ENCODE measurements at regions not wholly inside any gene's neighbourhood (a gene's known extent, or its start where the extent isn't known, plus 50 kb on each side); places are given as distances from the start of the nearest gene placed in this dataset.

DNA sequence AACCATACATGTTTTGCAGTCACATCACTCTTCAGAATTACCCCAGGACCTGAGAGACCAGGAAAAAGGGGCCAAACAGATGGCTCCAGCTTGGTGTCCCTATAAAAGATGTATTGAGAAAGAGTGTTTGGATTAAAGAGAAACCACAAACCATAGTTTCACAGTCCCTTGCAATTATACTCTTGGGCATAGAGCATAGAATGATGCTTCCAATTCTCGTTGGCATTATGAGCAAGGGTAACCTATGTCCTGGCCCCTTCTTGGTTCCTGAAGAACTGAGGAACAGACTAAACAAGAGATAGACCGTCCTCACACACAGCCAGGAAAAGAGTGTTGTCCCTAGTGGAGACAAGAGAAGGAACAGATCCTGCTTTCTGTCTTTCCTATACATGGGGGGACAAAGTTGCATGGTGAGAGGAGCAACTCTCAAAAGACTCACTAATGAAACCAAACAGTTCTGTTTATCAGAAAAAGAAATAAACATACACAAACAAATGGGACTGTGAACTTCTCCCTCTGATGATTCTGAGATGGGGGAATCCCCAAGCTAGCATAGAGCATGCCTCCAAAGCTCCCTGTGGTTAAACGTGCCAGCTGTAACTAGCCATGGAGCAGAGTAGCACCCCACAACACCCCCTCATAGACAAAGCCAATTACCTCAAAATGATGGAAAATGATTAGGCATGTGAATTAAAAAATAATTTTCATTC, 908.6 kb downstream of the NTRK3 start (continued):
- TF ChIP-seq, protein P1, sequence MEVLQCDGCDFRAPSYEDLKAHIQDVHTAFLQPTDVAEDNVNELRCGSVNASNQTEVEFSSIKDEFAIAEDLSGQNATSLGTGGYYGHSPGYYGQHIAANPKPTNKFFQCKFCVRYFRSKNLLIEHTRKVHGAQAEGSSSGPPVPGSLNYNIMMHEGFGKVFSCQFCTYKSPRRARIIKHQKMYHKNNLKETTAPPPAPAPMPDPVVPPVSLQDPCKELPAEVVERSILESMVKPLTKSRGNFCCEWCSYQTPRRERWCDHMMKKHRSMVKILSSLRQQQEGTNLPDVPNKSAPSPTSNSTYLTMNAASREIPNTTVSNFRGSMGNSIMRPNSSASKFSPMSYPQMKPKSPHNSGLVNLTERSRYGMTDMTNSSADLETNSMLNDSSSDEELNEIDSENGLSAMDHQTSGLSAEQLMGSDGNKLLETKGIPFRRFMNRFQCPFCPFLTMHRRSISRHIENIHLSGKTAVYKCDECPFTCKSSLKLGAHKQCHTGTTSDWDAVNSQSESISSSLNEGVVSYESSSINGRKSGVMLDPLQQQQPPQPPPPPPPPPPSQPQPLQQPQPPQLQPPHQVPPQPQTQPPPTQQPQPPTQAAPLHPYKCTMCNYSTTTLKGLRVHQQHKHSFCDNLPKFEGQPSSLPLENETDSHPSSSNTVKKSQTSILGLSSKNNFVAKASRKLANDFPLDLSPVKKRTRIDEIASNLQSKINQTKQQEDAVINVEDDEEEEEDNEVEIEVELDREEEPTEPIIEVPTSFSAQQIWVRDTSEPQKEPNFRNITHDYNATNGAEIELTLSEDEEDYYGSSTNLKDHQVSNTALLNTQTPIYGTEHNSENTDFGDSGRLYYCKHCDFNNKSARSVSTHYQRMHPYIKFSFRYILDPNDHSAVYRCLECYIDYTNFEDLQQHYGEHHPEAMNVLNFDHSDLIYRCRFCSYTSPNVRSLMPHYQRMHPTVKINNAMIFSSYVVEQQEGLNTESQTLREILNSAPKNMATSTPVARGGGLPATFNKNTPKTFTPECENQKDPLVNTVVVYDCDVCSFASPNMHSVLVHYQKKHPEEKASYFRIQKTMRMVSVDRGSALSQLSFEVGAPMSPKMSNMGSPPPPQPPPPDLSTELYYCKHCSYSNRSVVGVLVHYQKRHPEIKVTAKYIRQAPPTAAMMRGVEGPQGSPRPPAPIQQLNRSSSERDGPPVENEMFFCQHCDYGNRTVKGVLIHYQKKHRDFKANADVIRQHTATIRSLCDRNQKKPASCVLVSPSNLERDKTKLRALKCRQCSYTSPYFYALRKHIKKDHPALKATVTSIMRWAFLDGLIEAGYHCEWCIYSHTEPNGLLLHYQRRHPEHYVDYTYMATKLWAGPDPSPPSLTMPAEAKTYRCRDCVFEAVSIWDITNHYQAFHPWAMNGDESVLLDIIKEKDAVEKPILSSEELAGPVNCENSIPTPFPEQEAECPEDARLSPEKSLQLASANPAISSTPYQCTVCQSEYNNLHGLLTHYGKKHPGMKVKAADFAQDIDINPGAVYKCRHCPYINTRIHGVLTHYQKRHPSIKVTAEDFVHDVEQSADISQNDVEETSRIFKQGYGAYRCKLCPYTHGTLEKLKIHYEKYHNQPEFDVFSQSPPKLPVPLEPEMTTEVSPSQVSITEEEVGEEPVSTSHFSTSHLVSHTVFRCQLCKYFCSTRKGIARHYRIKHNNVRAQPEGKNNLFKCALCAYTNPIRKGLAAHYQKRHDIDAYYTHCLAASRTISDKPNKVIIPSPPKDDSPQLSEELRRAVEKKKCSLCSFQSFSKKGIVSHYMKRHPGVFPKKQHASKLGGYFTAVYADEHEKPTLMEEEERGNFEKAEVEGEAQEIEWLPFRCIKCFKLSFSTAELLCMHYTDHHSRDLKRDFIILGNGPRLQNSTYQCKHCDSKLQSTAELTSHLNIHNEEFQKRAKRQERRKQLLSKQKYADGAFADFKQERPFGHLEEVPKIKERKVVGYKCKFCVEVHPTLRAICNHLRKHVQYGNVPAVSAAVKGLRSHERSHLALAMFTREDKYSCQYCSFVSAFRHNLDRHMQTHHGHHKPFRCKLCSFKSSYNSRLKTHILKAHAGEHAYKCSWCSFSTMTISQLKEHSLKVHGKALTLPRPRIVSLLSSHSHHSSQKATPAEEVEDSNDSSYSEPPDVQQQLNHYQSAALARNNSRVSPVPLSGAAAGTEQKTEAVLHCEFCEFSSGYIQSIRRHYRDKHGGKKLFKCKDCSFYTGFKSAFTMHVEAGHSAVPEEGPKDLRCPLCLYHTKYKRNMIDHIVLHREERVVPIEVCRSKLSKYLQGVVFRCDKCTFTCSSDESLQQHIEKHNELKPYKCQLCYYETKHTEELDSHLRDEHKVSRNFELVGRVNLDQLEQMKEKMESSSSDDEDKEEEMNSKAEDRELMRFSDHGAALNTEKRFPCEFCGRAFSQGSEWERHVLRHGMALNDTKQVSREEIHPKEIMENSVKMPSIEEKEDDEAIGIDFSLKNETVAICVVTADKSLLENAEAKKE (CRISPR knock-in tag; IDR thresholded peaks at IDR 0.05) = no peak
- TF ChIP-seq ZNF114 (CRISPR knock-in tag; IDR thresholded peaks at IDR 0.05) = no peak
- TF ChIP-seq STAT1 (IDR thresholded peaks at IDR 0.05; ENCODE audit: unreplicated experiment) = no peak
- TF ChIP-seq, protein P2, sequence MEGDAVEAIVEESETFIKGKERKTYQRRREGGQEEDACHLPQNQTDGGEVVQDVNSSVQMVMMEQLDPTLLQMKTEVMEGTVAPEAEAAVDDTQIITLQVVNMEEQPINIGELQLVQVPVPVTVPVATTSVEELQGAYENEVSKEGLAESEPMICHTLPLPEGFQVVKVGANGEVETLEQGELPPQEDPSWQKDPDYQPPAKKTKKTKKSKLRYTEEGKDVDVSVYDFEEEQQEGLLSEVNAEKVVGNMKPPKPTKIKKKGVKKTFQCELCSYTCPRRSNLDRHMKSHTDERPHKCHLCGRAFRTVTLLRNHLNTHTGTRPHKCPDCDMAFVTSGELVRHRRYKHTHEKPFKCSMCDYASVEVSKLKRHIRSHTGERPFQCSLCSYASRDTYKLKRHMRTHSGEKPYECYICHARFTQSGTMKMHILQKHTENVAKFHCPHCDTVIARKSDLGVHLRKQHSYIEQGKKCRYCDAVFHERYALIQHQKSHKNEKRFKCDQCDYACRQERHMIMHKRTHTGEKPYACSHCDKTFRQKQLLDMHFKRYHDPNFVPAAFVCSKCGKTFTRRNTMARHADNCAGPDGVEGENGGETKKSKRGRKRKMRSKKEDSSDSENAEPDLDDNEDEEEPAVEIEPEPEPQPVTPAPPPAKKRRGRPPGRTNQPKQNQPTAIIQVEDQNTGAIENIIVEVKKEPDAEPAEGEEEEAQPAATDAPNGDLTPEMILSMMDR (conservative IDR thresholded peaks at IDR 0.05; ENCODE audit: low read depth in 2 of 2) = no peak
- TF ChIP-seq, protein P3, sequence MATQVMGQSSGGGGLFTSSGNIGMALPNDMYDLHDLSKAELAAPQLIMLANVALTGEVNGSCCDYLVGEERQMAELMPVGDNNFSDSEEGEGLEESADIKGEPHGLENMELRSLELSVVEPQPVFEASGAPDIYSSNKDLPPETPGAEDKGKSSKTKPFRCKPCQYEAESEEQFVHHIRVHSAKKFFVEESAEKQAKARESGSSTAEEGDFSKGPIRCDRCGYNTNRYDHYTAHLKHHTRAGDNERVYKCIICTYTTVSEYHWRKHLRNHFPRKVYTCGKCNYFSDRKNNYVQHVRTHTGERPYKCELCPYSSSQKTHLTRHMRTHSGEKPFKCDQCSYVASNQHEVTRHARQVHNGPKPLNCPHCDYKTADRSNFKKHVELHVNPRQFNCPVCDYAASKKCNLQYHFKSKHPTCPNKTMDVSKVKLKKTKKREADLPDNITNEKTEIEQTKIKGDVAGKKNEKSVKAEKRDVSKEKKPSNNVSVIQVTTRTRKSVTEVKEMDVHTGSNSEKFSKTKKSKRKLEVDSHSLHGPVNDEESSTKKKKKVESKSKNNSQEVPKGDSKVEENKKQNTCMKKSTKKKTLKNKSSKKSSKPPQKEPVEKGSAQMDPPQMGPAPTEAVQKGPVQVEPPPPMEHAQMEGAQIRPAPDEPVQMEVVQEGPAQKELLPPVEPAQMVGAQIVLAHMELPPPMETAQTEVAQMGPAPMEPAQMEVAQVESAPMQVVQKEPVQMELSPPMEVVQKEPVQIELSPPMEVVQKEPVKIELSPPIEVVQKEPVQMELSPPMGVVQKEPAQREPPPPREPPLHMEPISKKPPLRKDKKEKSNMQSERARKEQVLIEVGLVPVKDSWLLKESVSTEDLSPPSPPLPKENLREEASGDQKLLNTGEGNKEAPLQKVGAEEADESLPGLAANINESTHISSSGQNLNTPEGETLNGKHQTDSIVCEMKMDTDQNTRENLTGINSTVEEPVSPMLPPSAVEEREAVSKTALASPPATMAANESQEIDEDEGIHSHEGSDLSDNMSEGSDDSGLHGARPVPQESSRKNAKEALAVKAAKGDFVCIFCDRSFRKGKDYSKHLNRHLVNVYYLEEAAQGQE (IDR thresholded peaks at IDR 0.05; ENCODE audit: unreplicated experiment) = no peak
- TF ChIP-seq EZH2phosphoT487 (IDR thresholded peaks at IDR 0.05; ENCODE audit: unreplicated experiment) = no peak
